Ovary (tissue), 3 donors: ENCODE measurements at regions not wholly inside any gene's neighbourhood (a gene's known extent, or its start where the extent isn't known, plus 50 kb on each side); places are given as distances from the start of the nearest gene placed in this dataset.

Experiments
- CTCF ChIP-seq, 3 donors: fragments of 450-650 bp in 2 of 3; fragments of 200-600 bp in 1 of 3; IDR thresholded peaks; one replicate each; pipeline versions ENCODE4 v1.5.1 to v1.8.0; 2016 to 2022; ENCODE audit warnings: antibody characterized with exemption in 3 of 3, mild to moderate bottlenecking in 1 of 3
- POLR2A ChIP-seq: fragments of 450-650 bp; IDR thresholded peaks from one replicate; pipeline ENCODE4 v1.6.1; 2017; ENCODE audit warnings: antibody characterized with exemption, mild to moderate bottlenecking, moderate library complexity
- donor health status: DM: no; HTN: no; CAD: no.

- TF ChIP-seq CTCF (IDR thresholded peaks at IDR 0.05) (no peak), POLR2A (no peak)
Observed at GRCh38 chr3:106508331-106508893, 639.6 kb upstream of the CBLB start.
